ENCODE measurements at regions not wholly inside any gene's neighbourhood (a gene's known extent, or its start where the extent isn't known, plus 50 kb on each side); places are given as distances from the start of the nearest gene placed in this dataset.
A peak's percentile ranks its signal among the peaks of the same experiment; 100 is the strongest.

- TF ChIP-seq EZH2 (IDR thresholded peaks at IDR 0.05; ENCODE audit: low read depth) (no peak), CTCF (conservative IDR thresholded peaks at IDR 0.05) (no peak)
- H2AFZ ChIP-seq, result peak overlapping the region; percentile 87; the same call in 1 of the 2 replicates
- peak overlapping the region; percentile 87 for H3K27ac ChIP-seq
- no peaks in the 10 kb centered on the region for H3K27me3 ChIP-seq (ENCODE audit: insufficient read depth, low read depth)
- BruUV-seq (replicated peaks), result no TSS peak
- H3K36me3 ChIP-seq (ENCODE audit: low read depth), result no peaks in the 10 kb centered on the region
- POLR2A ChIA-PET (ENCODE audit: unreplicated experiment), result interaction anchor here (0.8 kb wide), 1 partner anchor 120 kb away, joined by 5 read pairs; no protein-coding TSS in a partner anchor
- peak; percentile 28 to 56 for DNase-seq
- H3K9me2 ChIP-seq (ENCODE audit: insufficient read depth), result no peaks in the 10 kb centered on the region
- H3K79me2 ChIP-seq (ENCODE audit: low read depth), result peaks cover 11% of the 10 kb centered on the region; the same call in 1 of the 2 replicates
- intact Hi-C loops (cut with micrococcal nuclease; ENCODE audit: unreplicated experiment), result loop anchor here (2.0 to 10.0 kb wide), 5 partner anchors 46 to 354 kb away; no protein-coding TSS in a partner anchor
- H3F3A ChIP-seq (ENCODE audit: insufficient read depth, low read depth), result peaks cover 7% of the 10 kb centered on the region; the same call in 1 of the 2 replicates
- H3K9me3 ChIP-seq (ENCODE audit: insufficient read depth, low read depth), result no peaks in the 10 kb centered on the region
- H4K20me1 ChIP-seq (ENCODE audit: insufficient read depth), result no peaks in the 10 kb centered on the region
- H3K4me3 ChIP-seq, result peak overlapping the region; percentile 60
- peaks cover 47% of the 10 kb centered on the region for H3K4me1 ChIP-seq (replicated peaks; ENCODE audit: insufficient read depth)
- peak overlapping the region; percentile 72 for H3K4me2 ChIP-seq
- CTCF ChIA-PET, result no interaction called here
These were observed 71.2 kb downstream of the CTAGE1 start for GRCh38 chr18:22346401-22346952.

GRCh38 chr18:22345718-22346117 lies 72.0 kb downstream of the CTAGE1 start:
- no peaks in the 10 kb centered on the region for H3K9me2 ChIP-seq (ENCODE audit: insufficient read depth)
- no peaks in the 10 kb centered on the region for H3K27me3 ChIP-seq (ENCODE audit: insufficient read depth, low read depth)
- no peaks in the 10 kb centered on the region for H3K36me3 ChIP-seq (ENCODE audit: low read depth)
- intact Hi-C loops (cut with micrococcal nuclease; ENCODE audit: unreplicated experiment), result loop anchor here (2.0 to 10.0 kb wide), 5 partner anchors 45 to 353 kb away; no protein-coding TSS in a partner anchor
- H3K4me1 ChIP-seq (replicated peaks; ENCODE audit: insufficient read depth), result peaks cover 47% of the 10 kb centered on the region
- BruUV-seq (replicated peaks), result no TSS peak
- H2AFZ ChIP-seq, result no peak overlapping the region
- H3K4me2 ChIP-seq, result peak overlapping the region; percentile 72
- no peak for TF ChIP-seq CTCF (conservative IDR thresholded peaks at IDR 0.05)
- no peak for TF ChIP-seq EZH2 (IDR thresholded peaks at IDR 0.05; ENCODE audit: low read depth)
- H3K27ac ChIP-seq, result no peak overlapping the region
- no peak for DNase-seq
- no peaks in the 10 kb centered on the region for H4K20me1 ChIP-seq (ENCODE audit: insufficient read depth)
- no peaks in the 10 kb centered on the region for H3K9me3 ChIP-seq (ENCODE audit: insufficient read depth, low read depth)
- ChIA-PET CTCF (no interaction called here), POLR2A (ENCODE audit: unreplicated experiment) (interaction anchor here (0.7 kb wide), 2 partner anchors 64 to 160 kb away, joined by 4 to 6 read pairs; no protein-coding TSS in a partner anchor)
- H3K4me3 ChIP-seq, result no peak overlapping the region
- peaks cover 7% of the 10 kb centered on the region; the same call in 1 of the 2 replicates for H3F3A ChIP-seq (ENCODE audit: insufficient read depth, low read depth)
- H3K79me2 ChIP-seq (ENCODE audit: low read depth), result peaks cover 11% of the 10 kb centered on the region; the same call in 1 of the 2 replicates

GRCh38 chr18:22344908-22345670 lies 72.6 kb downstream of the CTAGE1 start:
- no peak overlapping the region for H3K27ac ChIP-seq
- no TSS peak for BruUV-seq (replicated peaks)
- peaks cover 47% of the 10 kb centered on the region for H3K4me1 ChIP-seq (replicated peaks; ENCODE audit: insufficient read depth)
- ChIA-PET POLR2A (ENCODE audit: unreplicated experiment) (interaction anchor here (0.7 kb wide), 2 partner anchors 63 to 159 kb away, joined by 4 to 6 read pairs; no protein-coding TSS in a partner anchor), CTCF (no interaction called here)
- no peak overlapping the region for H3K4me3 ChIP-seq
- H3K9me3 ChIP-seq (ENCODE audit: insufficient read depth, low read depth), result no peaks in the 10 kb centered on the region
- H3K27me3 ChIP-seq (ENCODE audit: insufficient read depth, low read depth), result no peaks in the 10 kb centered on the region
- intact Hi-C loops (cut with micrococcal nuclease; ENCODE audit: unreplicated experiment), result loop anchor here (5.0 to 10.0 kb wide), 4 partner anchors 63 to 353 kb away; no protein-coding TSS in a partner anchor
- H3K9me2 ChIP-seq (ENCODE audit: insufficient read depth), result no peaks in the 10 kb centered on the region
- H3F3A ChIP-seq (ENCODE audit: insufficient read depth, low read depth), result peaks cover 7% of the 10 kb centered on the region; the same call in 1 of the 2 replicates
- H3K79me2 ChIP-seq (ENCODE audit: low read depth), result peaks cover 11% of the 10 kb centered on the region; the same call in 1 of the 2 replicates
- H2AFZ ChIP-seq, result no peak overlapping the region
- TF ChIP-seq EZH2 (IDR thresholded peaks at IDR 0.05; ENCODE audit: low read depth), result no peak
- no peak for TF ChIP-seq CTCF (conservative IDR thresholded peaks at IDR 0.05)
- no peak for DNase-seq
- no peaks in the 10 kb centered on the region for H4K20me1 ChIP-seq (ENCODE audit: insufficient read depth)
- H3K4me2 ChIP-seq, result peak overlapping the region; percentile 72
- H3K36me3 ChIP-seq (ENCODE audit: low read depth), result no peaks in the 10 kb centered on the region
